HepG2 (cell line): ENCODE measurements at regions not wholly inside any gene's neighbourhood (a gene's known extent, or its start where the extent isn't known, plus 50 kb on each side); places are given as distances from the start of the nearest gene placed in this dataset.

Experiments used
- ATAC-seq: fragments of 200-7000 bp; cut with Tn5 transposase; 3 replicates; pipeline ENCODE4 v1.9.1; 2020; ENCODE audit warnings: mild to moderate bottlenecking, moderate library complexity
- BruUV-seq: library from RNA; stranded (reverse); fragments of 400-500 nt; replicated peaks from 2 replicates; lab custom pipeline; 2021; lab: Mats Ljungman, UMichigan
- CTCF ChIA-PET: fragments of 300-600 bp; formaldehyde crosslinking; extraction: SDS; loops from one replicate; lab custom pipeline; 2021; ENCODE audit warnings: low total read pairs, inconsistent platforms, low intra/inter-chr PET ratio; lab: Yijun Ruan, JAX
- POLR2A ChIA-PET: fragments of 350-600 bp; sonication (Branson Sonifier 250); formaldehyde crosslinking; loops from one replicate; lab custom pipeline; 2020; ENCODE audit warnings: antibody characterized with exemption, inconsistent platforms; lab: Yijun Ruan, JAX
- DNase-seq: peaks from one replicate; pipeline ENCODE4 v3.0.0-alpha.2; 2015; ENCODE audit warnings: low spot score
- FAIRE-seq: peaks from 3 replicates; lab custom pipeline; 2011; peaks lifted over from hg19 to GRCh38; lab: Jason Lieb, UNC
- H2AFZ ChIP-seq: one replicate; pipeline ENCODE4 v1.6.1; 2011; ENCODE audit warnings: low read length, inconsistent platforms
- H3K27ac ChIP-seq: fragments of 300-600 bp; 3 replicates; pipeline ENCODE4 v1.8.0; 2011; ENCODE audit warnings: mixed run types, mild to moderate bottlenecking, mixed read lengths, low read length, inconsistent platforms; ENCODE audit not compliant: insufficient read depth; ENCODE audit errors: extremely low read length
- H3K27me3 ChIP-seq, 2 experiments: fragments of 200-600 bp in 1 of 2; 2 replicates in 1 of 2; 3 replicates in 1 of 2; pipeline versions ENCODE4 v1.6.0 to v1.8.0; 2011; ENCODE audit warnings: low read length in 2 of 2, mild to moderate bottlenecking in 2 of 2, moderate library complexity in 2 of 2, inconsistent platforms in 1 of 2; ENCODE audit not compliant: insufficient read depth in 2 of 2, control insufficient read depth in 1 of 2
- H3K36me3 ChIP-seq, 2 experiments: fragments of 200-600 bp in 1 of 2; replicated peaks in 1 of 2; 2 replicates in 1 of 2; 3 replicates in 1 of 2; pipeline versions ENCODE4 v1.5.1 to v1.8.0; 2011; ENCODE audit warnings: low read length in 2 of 2, inconsistent platforms in 1 of 2; ENCODE audit not compliant: insufficient read depth in 2 of 2, control insufficient read depth in 1 of 2
- H3K4me1 ChIP-seq: 2 replicates; pipeline ENCODE4 v1.5.1; 2012; ENCODE audit warnings: low read length, inconsistent platforms; ENCODE audit not compliant: insufficient read depth
- H3K4me2 ChIP-seq: 2 replicates; pipeline ENCODE4 v1.6.0; 2011; ENCODE audit warnings: low read depth, low read length, inconsistent platforms
- H3K4me3 ChIP-seq, 3 experiments: fragments of 200-600 bp in 1 of 3; sonication (generic), shearing (Covaris generic) in 1 of 3; replicated peaks in 1 of 3; 2 replicates each; pipeline ENCODE4 v1.5.1; 2011 to 2016; ENCODE audit warnings: low read length in 3 of 3, inconsistent platforms in 2 of 3, low read depth in 2 of 3, mild to moderate bottlenecking in 2 of 3, control low read depth in 1 of 3, mixed read lengths in 1 of 3; ENCODE audit not compliant: insufficient read depth in 1 of 3
- H3K79me2 ChIP-seq: one replicate; pipeline ENCODE4 v1.6.1; 2011; ENCODE audit warnings: low read length, inconsistent platforms; ENCODE audit not compliant: insufficient read depth
- H3K9ac ChIP-seq: 2 replicates; pipeline ENCODE4 v1.6.0; 2011; ENCODE audit warnings: mild to moderate bottlenecking, low read depth, low read length, inconsistent platforms; ENCODE audit not compliant: insufficient read depth
- H3K9me3 ChIP-seq: 2 replicates; pipeline ENCODE4 v1.5.1; 2012; ENCODE audit warnings: mild to moderate bottlenecking, low read length
- H4K20me1 ChIP-seq: 2 replicates; pipeline ENCODE4 v1.6.0; 2011; ENCODE audit warnings: inconsistent platforms, mild to moderate bottlenecking, low read length, moderate library complexity; ENCODE audit not compliant: insufficient read depth
- CCDC6 ChIP-seq: sonication (generic); formaldehyde crosslinking; IDR thresholded peaks from 2 replicates; pipeline ENCODE4 v1.8.1; 2022; ENCODE audit warnings: mild to moderate bottlenecking, missing genetic modification reagents, moderate library complexity
- EEA1 ChIP-seq: sonication (generic); formaldehyde crosslinking; IDR thresholded peaks from 2 replicates; pipeline ENCODE4 v1.5.1; 2020; ENCODE audit warnings: mild to moderate bottlenecking, missing genetic modification reagents, borderline replicate concordance
- GATAD1 ChIP-seq: IDR thresholded peaks from 2 replicates; pipeline ENCODE4 v1.6.1; 2016; ENCODE audit warnings: missing genetic modification reagents, missing compliant biosample characterization
- HMGXB4 ChIP-seq, 2 experiments: sonication (generic) in 1 of 2; formaldehyde crosslinking in 1 of 2; IDR thresholded peaks; 2 replicates each; pipeline versions ENCODE4 v1.4.0 to v1.6.1; 2018 to 2020; ENCODE audit warnings: missing genetic modification reagents in 2 of 2, borderline replicate concordance in 1 of 2, low read depth in 1 of 2, mild to moderate bottlenecking in 1 of 2, missing biosample characterization in 1 of 2
- PAF1 ChIP-seq: IDR thresholded peaks from 2 replicates; pipeline ENCODE4 v1.6.1; 2016; ENCODE audit warnings: missing genetic modification reagents, missing compliant biosample characterization
- SAFB2 ChIP-seq: sonication (generic); formaldehyde crosslinking; IDR thresholded peaks from 2 replicates; pipeline ENCODE4 v1.5.1; 2020; ENCODE audit warnings: missing genetic modification reagents, low read depth, mild to moderate bottlenecking, borderline replicate concordance
- ZC3H4 ChIP-seq: sonication (generic); formaldehyde crosslinking; IDR thresholded peaks from 2 replicates; pipeline ENCODE4 v1.4.0; 2020; ENCODE audit warnings: missing genetic modification reagents, borderline replicate concordance
- ZMYM3 ChIP-seq: sonication (generic); formaldehyde crosslinking; IDR thresholded peaks from 2 replicates; pipeline ENCODE4 v1.5.1; 2020; ENCODE audit warnings: mild to moderate bottlenecking, missing genetic modification reagents
- ZNF597 ChIP-seq: sonication (generic); formaldehyde crosslinking; IDR thresholded peaks from 2 replicates; pipeline ENCODE4 v1.5.0; 2020; ENCODE audit warnings: missing genetic modification reagents
- ZNF639 ChIP-seq: conservative IDR thresholded peaks from 2 replicates; pipeline ENCODE4 v1.6.1; 2018; ENCODE audit warnings: missing genetic modification reagents
- ZNF670 ChIP-seq: sonication (generic); formaldehyde crosslinking; IDR thresholded peaks from 2 replicates; pipeline ENCODE4 v1.8.0; 2022; ENCODE audit warnings: mild to moderate bottlenecking, missing genetic modification reagents, borderline replicate concordance
- WGBS: methylation state at CpG from one replicate; pipeline ENCODE4 v1.1.6; 2017; ENCODE audit warnings: low lambda C conversion rate; 5-methylcytosine and 5-hydroxymethylcytosine counted together
- in situ Hi-C: cut with HindIII; loops from 2 replicates; pipeline ENCODE4 v1.10.0; 2017; ENCODE audit warnings: low pct_unique_long_range_greater_than_20kb; ENCODE audit not compliant: extremely low pct_ligation_motif_present
- intact Hi-C: fragments of 100-400 bp; cut with micrococcal nuclease; formaldehyde crosslinking; loops from one replicate; pipeline ENCODE4 v1.10.0; 2022; ENCODE audit not compliant: unreplicated experiment

- H3K79me2 ChIP-seq, result no peaks in the 10 kb centered on the region
Observed at GRCh38 chrX:122504026-122504425, 680.1 kb upstream of the GRIA3 start.

GRCh38 chrX:122512561-122513072, 671.5 kb upstream of the GRIA3 start:
- ATAC-seq (no peak), DNase-seq (no peak), FAIRE-seq (no peak)
- 0% methylated on average over 3 of the region's 3 CpGs for WGBS
- Histone ChIP-seq H3K4me3 (no peak overlapping the region), H3K9me3 (peaks cover 13% of the 10 kb centered on the region; the same call in 1 of the 2 replicates), H3K36me3 (no peaks in the 10 kb centered on the region), H3K79me2 (no peaks in the 10 kb centered on the region), H4K20me1 (no peaks in the 10 kb centered on the region), H3K9ac (no peak overlapping the region), H3K4me2 (no peak overlapping the region), H3K27me3 (no peaks in the 10 kb centered on the region), H3K4me1 (no peaks in the 10 kb centered on the region), H2AFZ (no peak overlapping the region), H3K27ac (no peak overlapping the region)
- ChIA-PET POLR2A (no interaction called here), CTCF (no interaction called here)
- intact Hi-C loops, result no loop called here
- in situ Hi-C loops, result no loop called here
- no TSS peak for BruUV-seq
- TF ChIP-seq ZC3H4 (CRISPR knock-in tag) (no peak), CCDC6 (CRISPR knock-in tag) (no peak), ZMYM3 (CRISPR knock-in tag) (no peak), ZNF670 (CRISPR knock-in tag) (no peak), GATAD1 (CRISPR knock-in tag) (no peak), SAFB2 (CRISPR knock-in tag) (no peak), PAF1 (CRISPR knock-in tag) (no peak), EEA1 (no peak), HMGXB4 (CRISPR knock-in tag; IDR thresholded peaks at IDR 0.05; ENCODE audit: borderline replicate concordance in 1 of 2, low read depth in 1 of 2) (no peak)

More at GRCh38 chrX:122504026-122504425, 680.1 kb upstream of the GRIA3 start:
- no TSS peak for BruUV-seq
- WGBS, result 0% methylated on average over 3 of the region's 3 CpGs
- Histone ChIP-seq H3K27ac (no peak overlapping the region), H3K36me3 (no peaks in the 10 kb centered on the region), H3K4me2 (no peak overlapping the region), H3K4me1 (no peaks in the 10 kb centered on the region), H3K9ac (no peak overlapping the region), H4K20me1 (no peaks in the 10 kb centered on the region), H3K9me3 (peaks cover 9% of the 10 kb centered on the region; the same call in 1 of the 2 replicates), H3K4me3 (no peak overlapping the region), H3K27me3 (no peaks in the 10 kb centered on the region), H2AFZ (no peak overlapping the region)
- TF ChIP-seq ZNF639 (CRISPR knock-in tag) (no peak), ZNF597 (CRISPR knock-in tag) (no peak)
- DNase-seq, result no peak
- no peak for FAIRE-seq
- CTCF ChIA-PET, result no interaction called here
- in situ Hi-C loops, result no loop called here
- POLR2A ChIA-PET, result no interaction called here
- intact Hi-C loops, result no loop called here
- no peak for ATAC-seq
